ENCODE measurements at regions not wholly inside any gene's neighbourhood (a gene's known extent, or its start where the extent isn't known, plus 50 kb on each side); places are given as distances from the start of the nearest gene placed in this dataset.
"Not testable (repeated sequence)": the region's sequence is repeated elsewhere in the genome, so short reads cannot be mapped to it uniquely, and the experiment has no call there.

DNA sequence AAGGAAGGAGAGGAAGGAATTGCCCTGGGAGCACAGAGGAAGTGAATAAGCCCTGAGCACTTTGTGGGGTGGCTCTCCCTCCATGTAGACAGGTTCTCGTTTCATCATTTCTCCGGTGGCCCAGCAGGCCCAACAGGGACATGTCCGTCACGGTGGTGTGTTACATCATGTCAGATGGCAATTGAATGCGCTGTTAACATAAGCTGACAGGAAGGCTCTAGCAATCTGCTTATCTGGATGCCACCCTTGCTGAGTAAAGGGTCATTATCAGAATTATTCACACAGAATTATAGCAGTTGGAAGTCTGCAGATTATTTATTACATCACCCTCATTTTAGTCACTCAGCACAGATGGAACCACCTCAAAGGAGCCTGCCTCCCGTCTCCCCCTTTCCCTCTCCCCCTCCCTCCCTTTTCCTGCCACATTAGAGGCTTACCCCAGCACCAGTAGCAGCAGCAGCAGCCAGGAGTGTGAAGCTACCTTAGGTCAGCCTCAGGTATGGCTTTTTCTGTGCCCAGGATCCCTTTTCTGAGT lies 124.3 kb upstream of the TRIM2 start:
- no peak for DNase-seq

DNA sequence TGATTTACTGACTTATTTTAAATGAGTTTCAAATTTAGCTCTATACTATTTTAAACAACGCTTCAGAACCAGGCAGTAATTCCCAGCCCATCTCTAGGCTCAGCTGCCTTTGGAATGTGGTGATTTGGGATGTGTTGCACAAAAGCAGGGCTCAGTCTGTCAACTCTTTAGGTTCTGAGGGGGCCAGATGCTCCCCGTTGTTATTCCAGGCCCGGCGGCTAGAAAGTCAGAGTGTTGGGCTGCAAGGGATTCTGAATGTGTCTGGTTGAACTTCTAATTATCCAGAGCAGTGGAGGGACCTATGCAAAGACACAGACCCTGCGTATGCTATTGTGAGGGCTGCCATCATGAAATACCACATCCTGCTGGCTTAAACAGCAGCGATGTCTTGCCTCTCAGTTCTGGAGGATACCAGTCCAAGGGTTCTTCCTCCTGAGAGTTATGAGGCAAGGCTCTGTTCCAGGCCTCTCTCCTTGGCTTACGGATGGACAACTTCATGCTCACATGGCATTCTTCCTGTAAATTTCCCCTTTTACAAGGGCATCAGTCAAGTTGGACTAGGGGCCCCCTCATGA lies 123.2 kb upstream of the TRIM2 start:
- DNase-seq: no peak

DNA sequence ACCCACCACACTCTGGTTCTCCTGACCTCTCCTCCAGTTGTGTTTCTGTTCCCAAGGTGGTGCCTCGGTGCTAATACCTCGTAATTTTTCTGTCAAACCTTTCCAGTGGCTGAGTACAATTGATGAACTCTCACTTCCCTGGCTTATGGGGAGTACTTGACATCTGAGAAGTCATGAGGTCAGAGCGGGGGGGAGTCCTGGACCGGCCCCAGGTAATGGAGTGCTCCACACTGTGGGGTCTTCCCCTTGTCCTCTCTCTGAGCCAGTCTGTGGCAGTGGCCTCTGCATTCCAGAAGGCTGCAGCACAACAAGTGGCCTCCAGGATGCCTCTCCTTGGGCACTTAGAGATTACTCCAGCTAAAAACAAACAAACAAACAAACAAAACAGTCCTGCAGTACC lies 122.5 kb upstream of the TRIM2 start:
- DNase-seq: no peak

DNA sequence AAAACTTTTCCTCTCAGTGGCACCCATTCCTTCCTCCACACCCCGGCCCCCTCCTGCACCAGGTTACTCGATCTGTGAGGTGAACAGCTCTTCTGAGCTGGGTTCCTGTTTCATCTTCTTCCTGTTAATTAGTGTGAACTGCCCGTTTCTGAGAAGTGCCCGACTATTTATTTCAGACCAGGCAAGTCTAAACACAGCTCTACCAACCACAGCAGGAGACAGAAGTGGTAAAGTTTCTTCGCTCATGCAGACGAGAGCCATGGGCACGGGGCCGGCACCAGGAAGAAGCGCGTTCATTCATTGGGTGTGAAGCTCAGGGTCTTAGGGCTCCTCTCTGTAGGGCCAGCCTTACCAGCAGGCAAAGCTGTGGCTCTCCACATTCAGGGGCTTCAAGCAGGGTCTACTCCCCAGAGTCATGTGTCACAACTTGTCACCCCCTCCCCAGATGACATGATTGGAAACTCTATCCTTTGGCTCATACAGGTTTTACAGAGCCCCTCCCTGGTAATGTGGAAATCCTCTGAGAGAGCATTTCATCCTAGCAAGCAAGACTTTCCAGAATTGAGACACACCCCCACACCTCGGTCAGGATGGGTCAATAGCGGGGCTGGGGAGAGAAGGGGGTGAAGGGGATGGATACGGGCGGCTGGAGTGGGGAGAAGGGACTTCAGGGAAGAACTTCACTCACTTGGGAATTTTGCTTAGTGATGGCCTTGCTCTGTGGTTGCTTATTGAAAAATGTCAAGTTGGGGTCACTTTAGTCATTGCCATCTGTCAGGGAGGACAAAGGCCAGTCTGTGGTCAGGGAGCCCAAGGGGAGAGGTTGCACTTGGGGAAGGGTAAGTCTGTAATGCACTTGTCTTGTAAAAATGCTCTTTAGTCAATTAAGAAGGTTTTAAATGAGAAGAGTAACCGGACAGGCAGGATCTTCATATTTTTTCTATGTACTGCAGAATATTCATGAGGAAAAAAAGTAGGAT lies 121.6 kb upstream of the TRIM2 start:
- no peak for DNase-seq

DNA sequence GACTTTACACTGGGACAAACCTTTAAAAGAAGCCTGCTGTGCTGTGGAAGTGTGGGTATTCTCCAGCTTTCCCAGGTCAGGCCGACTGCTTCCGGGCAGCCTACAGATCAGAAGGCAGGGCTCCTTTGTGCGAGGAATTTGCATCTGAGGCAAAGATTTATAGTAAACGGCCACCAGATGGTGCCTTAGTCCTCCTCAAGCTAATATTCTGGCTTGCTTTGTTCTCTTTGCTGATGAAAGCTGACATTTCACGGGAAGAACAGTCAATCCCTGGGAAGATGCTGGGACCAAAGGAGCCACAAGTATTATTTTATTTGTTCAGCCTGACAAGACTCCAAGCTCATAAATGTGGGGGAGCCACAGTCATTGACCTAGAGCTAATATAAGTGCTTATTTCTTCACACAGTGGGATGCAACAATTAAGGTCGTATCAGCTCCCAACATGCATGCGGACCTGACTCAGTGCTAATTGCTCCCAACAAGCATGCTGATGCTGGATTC lies 120.7 kb upstream of the TRIM2 start:
- peak; percentile 82 for DNase-seq

DNA sequence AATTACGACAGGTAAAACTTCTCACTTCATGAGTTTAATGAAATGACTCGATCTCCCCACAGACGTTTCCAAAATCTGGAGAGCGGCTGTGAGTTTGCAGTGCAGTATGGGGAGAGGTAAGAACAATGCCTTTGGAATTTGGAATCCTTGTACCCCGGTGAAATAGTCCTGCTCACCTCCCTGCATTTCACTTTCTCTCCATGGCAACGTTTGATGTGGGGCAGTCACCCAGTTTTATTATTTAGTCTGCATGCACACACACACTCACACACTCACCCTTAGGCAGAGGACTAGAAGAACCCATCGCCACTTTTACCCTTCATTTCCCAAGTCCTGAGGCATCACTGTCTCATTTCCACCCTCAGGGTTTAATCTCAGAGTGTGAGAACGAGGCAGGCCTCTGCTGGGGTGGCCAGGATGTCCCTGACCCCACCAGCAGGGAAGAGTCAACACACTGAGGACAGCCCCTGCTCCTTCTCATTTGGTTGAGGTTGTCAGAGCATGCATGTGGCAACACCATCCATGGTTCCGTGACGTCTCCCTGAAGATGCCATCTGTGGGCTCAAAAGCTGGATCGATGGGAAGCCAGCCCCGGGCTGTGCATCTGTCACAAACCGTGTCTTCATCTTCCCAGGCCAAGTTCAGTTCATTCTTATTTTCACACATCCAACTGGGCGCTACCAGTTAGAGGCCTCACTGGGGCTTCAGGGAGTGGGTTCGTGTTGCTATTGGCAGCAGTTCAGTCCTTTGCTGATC lies 119.8 kb upstream of the TRIM2 start:
- DNase-seq: no peak

DNA sequence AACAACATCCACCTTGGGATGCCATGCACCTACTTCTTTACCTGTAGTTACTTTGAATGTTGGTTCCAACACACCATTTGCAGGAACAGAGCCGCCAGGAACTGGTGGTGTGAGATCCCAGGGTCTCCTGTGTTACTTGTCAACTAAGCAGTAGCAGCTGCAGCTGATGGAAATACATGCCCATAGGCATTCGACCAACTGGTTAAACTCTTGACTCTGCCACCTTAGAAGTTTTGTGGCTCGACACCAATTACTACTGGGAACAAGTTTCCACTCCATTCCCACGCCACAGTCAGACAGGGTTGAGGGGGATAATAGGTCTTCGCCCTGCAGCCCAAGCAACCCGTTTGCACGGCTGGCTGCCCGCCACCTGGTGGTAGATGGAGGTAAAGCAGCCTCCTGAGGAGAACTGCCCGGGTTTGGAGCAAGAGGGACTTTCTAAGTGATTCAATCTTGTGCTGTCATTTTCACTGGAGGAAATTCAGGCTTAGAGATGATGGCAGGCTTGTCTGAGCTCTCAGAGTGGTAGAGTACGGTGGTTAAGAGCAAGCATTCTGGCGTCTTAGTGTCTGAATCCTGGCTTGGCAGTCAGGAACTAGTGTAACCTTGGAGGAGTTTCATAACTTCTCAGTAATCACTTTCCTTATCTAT lies 119.1 kb upstream of the TRIM2 start:
- DNase-seq: peak; percentile 56

DNA sequence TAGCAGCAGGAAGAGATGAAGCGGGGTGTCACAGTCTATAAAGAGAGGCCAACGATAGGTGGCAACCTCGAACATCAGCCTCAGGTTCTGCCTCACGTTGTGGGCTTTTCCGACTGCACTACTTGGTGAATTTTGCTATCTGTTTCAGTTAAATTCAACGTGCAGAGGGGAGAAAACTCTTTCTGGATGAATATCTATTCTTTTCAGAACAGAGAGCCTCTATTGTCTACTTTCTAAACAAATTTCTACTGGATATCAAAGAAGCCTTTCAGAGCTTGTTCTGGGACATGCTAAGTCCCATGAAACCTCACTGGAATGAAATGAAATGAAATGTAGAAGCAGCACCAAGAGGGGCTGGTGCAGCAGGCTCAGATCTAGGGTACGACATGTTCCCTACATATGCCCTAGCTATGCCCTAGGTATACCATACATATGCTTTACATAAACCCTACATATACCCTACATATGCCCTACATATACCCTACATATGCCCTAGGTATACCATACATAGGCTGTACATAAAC lies 116.5 kb upstream of the TRIM2 start:
- DNase-seq: no peak

DNA sequence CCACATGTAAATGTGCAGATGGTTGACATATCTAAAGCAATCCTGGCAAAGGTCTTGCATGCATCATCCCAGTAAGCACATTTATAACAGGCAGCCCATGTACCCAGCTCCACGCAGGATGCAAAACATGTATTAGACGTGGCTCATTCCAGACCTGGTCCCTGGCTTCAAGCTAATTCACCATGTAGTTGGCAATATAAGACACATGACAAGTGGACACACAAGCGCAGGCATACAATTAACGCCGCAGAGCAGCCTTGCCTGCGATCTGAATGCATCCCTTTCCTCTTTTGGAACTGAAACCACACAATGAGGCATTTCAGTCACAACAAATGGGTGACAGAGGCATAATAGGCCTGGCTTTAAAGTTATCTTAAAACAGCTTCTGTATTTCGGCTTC lies 114.5 kb upstream of the TRIM2 start:
- no peak for DNase-seq

DNA sequence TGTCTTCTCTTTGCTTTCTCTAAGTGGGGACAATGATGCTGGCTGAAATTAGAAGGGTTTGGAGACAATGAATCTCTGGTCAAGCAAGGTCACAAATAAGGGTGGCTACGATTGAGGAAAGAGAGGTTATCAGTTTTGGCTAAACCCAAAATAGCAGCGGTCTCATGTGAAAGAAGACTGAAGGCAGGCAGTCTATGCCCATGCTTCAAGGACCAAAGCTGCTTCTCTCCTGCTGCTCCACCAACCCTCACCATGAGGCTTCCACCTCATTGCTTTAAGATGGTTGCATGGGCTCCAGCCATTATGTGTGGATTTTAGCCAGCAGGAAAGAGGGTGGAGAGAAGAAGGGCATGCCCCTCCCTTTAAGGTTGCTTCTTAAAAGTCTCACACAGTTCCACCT lies 114.1 kb upstream of the TRIM2 start:
- no peak for DNase-seq

DNA sequence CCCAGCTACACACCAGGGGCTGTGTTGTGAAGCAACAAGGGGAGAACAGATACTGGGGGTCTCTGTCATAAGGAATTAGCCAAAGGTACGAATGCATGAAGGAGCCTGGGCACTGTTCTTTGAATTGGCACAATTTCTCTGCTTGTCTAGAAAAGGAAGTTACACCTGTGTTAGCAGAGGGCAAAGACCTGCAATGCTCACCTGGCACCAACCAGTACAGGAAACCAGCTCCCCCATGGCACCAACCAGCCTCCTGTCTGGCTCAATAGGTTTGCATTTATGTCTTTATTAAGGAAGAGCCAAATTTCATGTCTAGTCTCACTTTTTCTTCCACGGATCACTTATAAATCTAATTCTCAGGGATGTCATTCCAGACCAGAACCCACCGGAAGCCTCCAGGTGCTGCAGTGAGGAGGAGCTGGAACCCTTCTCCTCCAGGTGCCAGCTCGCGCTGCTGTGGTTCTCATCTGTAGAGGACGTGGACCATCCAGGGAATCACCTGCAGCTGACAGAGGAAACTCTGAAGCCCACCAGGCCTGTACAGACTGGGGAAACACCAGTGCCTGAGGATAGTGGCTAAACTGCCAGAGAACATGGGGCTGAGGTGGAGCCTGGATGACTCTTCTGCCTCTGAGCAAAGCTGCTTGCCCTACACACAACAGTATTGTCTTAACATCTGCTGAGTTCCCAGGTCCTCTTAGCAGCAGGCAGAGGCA lies 113.4 kb upstream of the TRIM2 start:
- DNase-seq: no peak

DNA sequence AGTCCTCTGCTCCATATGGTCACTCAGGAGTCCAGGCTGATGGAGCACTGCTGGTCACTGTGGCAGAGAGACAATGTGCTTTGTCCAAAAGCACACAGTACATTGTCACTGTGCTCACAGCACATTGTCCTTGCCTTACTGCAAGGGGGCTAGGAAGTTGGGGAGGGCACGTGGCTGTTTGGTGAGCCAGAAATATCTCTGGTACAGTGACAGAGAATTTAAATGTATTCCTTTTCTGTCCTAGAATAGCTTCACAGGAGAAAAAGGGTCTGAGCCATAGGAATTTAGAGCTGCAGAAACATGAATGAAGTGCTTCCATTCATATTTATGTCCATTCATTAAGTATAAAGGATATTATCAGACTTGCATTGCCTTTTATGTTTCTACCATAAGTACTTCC lies 110.8 kb upstream of the TRIM2 start:
- DNase-seq: no peak

DNA sequence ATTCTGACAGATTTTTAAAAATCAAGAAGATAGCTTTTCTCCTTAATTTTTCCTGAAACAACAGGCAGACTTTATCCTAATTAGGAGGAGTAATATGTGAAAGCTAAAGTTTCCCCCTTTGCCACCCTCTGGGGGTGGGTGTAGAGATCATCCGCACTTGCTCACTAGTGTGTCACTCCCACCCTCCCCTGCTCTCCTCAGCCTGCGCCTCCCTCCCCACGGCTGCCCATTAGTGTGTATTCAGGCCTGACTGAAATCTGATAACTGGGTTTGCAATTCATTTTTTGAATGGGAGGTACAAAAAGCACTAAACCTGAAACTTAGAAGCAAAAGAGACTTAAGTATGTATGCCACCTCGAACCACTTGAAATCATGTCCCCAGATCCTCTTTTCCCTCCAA lies 110.4 kb upstream of the TRIM2 start:
- no peak for DNase-seq

DNA sequence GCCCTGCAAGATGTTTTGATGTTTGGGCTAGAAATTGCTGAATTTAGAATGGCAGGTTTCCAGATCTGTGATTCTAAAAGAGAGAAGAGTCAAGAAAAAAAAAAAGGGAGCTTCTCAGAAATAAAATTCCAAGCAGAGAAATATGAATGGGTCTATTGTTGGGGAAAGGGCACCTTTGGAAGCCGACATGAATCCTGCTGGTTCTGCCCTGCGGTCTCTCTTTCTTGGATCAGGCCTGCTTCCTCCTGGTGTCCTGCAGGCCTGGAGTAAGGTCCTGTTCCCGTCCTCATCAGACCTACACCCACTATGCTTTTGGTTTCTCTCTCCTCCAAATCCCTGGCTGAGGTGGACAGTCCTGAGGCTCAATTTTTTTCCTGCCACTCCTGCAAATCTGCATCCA lies 109.8 kb upstream of the TRIM2 start:
- no peak for DNase-seq

DNA sequence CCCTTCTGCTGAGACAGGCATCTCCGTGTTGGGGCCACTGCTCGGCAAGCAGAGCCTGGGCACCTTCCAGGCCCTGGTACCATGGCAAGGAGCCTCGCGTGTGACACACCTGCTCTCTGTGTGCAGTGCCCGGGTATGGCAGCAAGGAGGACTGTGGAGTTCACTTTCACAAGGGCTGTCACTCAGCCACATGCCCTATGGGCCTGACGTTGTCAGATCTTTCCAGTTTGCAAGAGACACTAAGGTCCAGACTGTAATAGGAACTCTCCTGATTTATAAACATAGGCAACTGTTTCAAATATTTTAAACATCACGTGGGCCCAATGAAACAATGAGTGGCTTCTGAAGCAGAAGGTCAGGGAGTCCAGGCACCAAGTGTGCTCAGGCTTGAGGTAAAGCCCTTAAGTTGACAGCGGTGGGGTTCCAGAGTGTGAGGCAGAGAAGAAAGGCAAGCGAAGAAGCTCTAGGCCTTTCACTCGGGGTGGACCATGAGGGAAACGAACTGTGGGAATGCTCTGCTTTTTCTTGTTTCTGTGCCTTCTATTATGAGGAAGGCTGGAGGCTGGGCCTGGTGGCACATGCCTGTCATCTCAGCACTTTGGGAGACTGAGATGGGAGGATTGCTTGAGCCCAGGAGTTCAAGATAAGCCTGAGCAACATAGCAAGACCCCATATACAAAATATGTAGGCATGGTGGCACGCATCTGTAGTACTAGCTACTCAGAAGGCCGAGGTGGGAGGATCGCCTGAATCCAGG lies 108.6 kb upstream of the TRIM2 start:
- DNase-seq: no peak

DNA sequence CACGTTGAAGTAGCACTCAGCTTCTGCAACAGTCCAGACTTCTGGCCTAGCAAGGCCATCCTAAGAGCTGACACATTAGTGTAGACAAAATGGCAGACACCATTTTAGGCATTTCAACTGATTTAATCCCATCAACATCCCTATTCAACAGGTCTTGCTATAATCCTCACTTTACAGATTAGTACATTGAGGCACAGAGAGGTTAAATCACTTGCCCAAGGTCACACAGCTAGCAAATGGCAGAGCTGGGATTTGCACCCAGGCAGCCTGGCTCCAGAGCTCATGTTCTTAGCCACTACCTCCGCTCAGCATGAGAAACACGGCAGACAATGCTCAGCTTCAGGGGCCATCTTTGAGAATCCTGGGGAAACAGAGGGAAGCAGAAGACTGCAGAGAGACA lies 107.9 kb upstream of the TRIM2 start:
- DNase-seq: no peak

DNA sequence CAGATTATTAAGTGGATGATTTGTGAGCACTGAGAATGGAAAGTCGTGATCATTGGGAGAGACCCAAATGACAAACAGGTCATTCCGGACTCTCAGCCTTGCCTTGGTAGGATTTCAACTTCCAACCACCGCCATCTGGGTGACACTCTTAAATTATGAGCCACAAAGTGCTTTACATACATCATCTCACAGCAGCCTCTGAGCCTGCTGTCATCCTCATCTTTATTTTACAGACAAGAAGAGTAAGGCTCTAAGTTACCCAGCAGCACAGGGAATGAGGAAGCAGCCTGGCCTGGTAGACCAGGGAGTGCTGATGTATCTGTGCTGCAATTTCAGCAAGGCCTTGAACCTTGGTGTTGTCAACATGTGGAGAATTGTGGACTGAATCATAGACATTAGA lies 105.8 kb upstream of the TRIM2 start:
- no peak for DNase-seq

DNA sequence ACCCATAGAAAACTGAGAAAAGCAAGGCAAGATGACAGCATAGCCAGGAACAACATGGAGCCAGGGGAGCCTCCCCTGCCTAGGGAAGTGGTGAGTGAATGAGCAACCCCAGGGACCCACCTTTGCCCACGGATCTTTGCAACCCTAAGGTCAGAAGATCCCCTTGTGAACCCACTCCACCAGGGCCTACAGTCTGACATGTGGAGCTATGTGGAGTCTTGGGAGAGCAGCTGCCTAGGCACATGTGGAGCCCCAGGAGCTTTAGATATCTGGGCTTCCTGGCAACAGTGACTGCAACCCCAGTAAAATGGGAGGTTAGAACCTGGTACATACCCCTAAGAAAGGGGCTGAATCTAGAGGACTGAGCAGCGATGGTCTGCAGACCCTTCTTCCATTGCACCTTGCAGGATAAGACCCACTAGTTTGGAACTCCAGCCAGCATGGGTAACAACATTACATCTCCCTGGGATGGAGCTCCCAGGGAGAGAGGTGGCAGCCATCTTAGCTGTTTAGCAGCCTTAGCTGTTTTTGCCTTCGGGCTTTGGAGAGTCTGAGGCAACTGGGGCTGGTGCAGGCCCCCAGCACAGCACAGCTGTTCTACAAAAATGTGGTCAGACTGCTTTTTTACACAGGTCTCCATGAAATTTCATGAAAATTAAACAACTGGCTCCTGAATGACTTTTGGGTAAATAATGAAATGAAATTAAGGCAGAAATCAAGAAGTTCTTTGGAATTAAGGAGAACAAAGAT lies 104.7 kb upstream of the TRIM2 start:
- DNase-seq: no peak

DNA sequence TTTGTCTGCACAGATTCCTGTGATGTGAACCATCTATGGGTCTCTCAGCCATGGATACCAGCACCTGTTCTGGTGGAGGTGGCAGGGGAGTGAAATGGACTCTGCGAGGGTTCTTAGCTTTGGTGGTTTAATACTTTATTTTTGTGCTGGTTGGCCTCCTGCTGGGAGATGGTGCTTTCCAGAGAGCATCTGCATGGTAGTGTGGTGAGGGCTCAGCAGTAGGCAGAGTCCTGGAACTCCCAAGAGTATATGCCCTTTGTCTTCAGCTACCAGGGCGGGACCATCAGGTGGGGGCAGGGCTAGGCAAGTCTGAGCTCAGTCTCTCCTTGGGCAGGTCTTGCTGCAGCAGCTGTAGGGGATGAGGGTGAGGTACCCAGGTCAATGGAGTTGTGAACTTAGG lies 97.5 kb upstream of the TRIM2 start:
- not testable (repeated sequence) for DNase-seq

DNA sequence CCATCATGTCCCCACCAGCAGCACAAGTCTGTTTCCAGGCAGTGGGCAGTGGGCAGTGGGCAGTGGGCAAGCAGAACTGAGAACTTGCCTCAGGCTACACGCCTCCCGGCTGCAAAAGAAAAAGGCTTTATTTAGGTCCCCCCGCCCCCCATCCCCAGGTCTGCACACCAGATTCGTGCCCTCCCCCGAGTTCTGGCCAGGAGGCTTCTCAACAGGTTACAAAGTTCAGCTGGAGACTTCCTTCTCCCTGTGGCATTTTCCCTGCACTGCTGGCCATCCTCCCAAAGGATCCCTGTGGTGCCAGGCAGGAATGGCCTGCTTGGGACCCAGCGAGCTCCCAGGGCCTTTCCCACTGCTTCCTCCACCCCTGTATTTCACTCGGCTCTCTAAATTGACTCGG lies 97.0 kb upstream of the TRIM2 start:
- DNase-seq: no peak

Measured in fibroblast of upper back skin (primary cell).